ENCODE measurements at regions not wholly inside any gene's neighbourhood (a gene's known extent, or its start where the extent isn't known, plus 50 kb on each side); places are given as distances from the start of the nearest gene placed in this dataset.

GRCh38 chr6:156647140-156647784 lies 129.9 kb upstream of the ARID1B start:
- TF ChIP-seq, protein P1, sequence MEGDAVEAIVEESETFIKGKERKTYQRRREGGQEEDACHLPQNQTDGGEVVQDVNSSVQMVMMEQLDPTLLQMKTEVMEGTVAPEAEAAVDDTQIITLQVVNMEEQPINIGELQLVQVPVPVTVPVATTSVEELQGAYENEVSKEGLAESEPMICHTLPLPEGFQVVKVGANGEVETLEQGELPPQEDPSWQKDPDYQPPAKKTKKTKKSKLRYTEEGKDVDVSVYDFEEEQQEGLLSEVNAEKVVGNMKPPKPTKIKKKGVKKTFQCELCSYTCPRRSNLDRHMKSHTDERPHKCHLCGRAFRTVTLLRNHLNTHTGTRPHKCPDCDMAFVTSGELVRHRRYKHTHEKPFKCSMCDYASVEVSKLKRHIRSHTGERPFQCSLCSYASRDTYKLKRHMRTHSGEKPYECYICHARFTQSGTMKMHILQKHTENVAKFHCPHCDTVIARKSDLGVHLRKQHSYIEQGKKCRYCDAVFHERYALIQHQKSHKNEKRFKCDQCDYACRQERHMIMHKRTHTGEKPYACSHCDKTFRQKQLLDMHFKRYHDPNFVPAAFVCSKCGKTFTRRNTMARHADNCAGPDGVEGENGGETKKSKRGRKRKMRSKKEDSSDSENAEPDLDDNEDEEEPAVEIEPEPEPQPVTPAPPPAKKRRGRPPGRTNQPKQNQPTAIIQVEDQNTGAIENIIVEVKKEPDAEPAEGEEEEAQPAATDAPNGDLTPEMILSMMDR (optimal IDR thresholded peaks at IDR 0.05 in 1 of 3, IDR thresholded peaks at IDR 0.05 in 1 of 3, conservative IDR thresholded peaks at IDR 0.05 in 1 of 3; ENCODE audit: extremely low read depth in 1 of 3, insufficient read depth in 2 of 3, low read length in 3 of 3): no peak
- no peak for TF ChIP-seq EZH2 (IDR thresholded peaks at IDR 0.05; ENCODE audit: low read length)

Measured in keratinocyte (primary cell).